ENCODE measurements at regions not wholly inside any gene's neighbourhood (a gene's known extent, or its start where the extent isn't known, plus 50 kb on each side); places are given as distances from the start of the nearest gene placed in this dataset.

DNA sequence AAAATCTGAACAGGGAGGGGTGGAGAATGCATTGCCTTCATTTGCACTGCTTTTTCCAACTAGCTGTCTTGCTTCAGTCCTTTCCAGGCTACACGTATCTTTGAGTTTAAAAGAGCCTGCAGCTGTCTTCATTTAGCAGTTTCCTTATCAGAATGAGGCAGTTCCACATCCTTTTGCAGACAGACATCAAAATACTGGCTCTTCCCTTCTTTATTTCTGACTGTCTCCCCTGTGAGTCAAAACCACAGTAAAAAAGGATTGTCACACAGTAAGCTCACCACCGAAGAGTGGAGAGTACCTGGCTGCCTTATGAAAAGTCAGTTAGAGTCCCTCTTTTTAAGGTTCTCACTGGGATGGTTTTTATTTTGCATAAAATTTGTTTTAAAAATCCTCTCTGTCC is 205.5 kb upstream of the CD96 start:
- no peak overlapping the region for H3K4me2 ChIP-seq (ENCODE audit: insufficient read depth, low read length)
- in situ Hi-C loops (cut with MboI) (no loop called here), intact Hi-C loops (cut with micrococcal nuclease) (no loop called here)
- no peak overlapping the region for H3K4me3 ChIP-seq
- no peaks in the 10 kb centered on the region for H3K9me3 ChIP-seq (replicated peaks; ENCODE audit: control insufficient read depth, insufficient read depth, low read depth, low read length)
- H3K4me1 ChIP-seq (replicated peaks in 1 of 2; ENCODE audit: control insufficient read depth in 2 of 2, insufficient read depth in 2 of 2, low read length in 2 of 2): no peaks in the 10 kb centered on the region
- no peak overlapping the region for H3K27ac ChIP-seq (ENCODE audit: extremely low read depth, low read depth, low read length)
- H3K79me2 ChIP-seq (ENCODE audit: control insufficient read depth, insufficient read depth, low read length): no peaks in the 10 kb centered on the region
- ATAC-seq: no peak
- no peak overlapping the region for H3K9ac ChIP-seq (ENCODE audit: insufficient read depth in 1 of 2, low read depth in 2 of 2, low read length in 2 of 2)
- no TSS peak for BruUV-seq (replicated peaks)
- no peaks in the 10 kb centered on the region for H3K9me1 ChIP-seq (ENCODE audit: control insufficient read depth, insufficient read depth, low read length)
- WGBS (ENCODE audit: insufficient coverage, low coverage, missing lambda C conversion rate): 0% methylated on average over 2 of the region's 2 CpGs
- no peak overlapping the region for H2AFZ ChIP-seq (ENCODE audit: low read depth, low read length)
- ChIA-PET POLR2A (no interaction called here), CTCF (ENCODE audit: low intra/inter-chr PET ratio) (no interaction called here)
- DNase-seq (ENCODE audit: extremely low read depth in 1 of 4, low spot score in 3 of 4): no peak
- no peak for FAIRE-seq
- no peaks in the 10 kb centered on the region for H3K36me3 ChIP-seq (ENCODE audit: control insufficient read depth, insufficient read depth, low read length)
- H4K20me1 ChIP-seq (replicated peaks; ENCODE audit: control insufficient read depth, insufficient read depth, low read length): no peaks in the 10 kb centered on the region
- H3K27me3 ChIP-seq (ENCODE audit: control insufficient read depth in 2 of 2, insufficient read depth in 2 of 2, low read length in 2 of 2): no peaks in the 10 kb centered on the region
- TF ChIP-seq RFX1 (IDR thresholded peaks at IDR 0.05) (no peak), SP2 (IDR thresholded peaks at IDR 0.05; ENCODE audit: extremely low read depth, low read depth, low read length, poor library complexity, severe bottlenecking) (no peak), NONO (IDR thresholded peaks at IDR 0.05; ENCODE audit: low read depth in 2 of 2, low read length in 1 of 2) (no peak), ZNF561 (CRISPR knock-in tag; conservative IDR thresholded peaks at IDR 0.05) (no peak), KLF13 (tag; IDR thresholded peaks at IDR 0.05; ENCODE audit: borderline replicate concordance, low read depth) (no peak), CTBP1 (IDR thresholded peaks at IDR 0.05; ENCODE audit: borderline replicate concordance) (no peak), BCOR (IDR thresholded peaks at IDR 0.05) (no peak), RBM14 (IDR thresholded peaks at IDR 0.05; ENCODE audit: borderline replicate concordance, insufficient read depth, low read depth, low read length) (no peak), POU5F1 (IDR thresholded peaks at IDR 0.05; ENCODE audit: borderline replicate concordance, low read depth, low read length, partially characterized antibody) (no peak), ZBTB17 (CRISPR knock-in tag; IDR thresholded peaks at IDR 0.05) (no peak)
- TF ChIP-seq, protein P1, sequence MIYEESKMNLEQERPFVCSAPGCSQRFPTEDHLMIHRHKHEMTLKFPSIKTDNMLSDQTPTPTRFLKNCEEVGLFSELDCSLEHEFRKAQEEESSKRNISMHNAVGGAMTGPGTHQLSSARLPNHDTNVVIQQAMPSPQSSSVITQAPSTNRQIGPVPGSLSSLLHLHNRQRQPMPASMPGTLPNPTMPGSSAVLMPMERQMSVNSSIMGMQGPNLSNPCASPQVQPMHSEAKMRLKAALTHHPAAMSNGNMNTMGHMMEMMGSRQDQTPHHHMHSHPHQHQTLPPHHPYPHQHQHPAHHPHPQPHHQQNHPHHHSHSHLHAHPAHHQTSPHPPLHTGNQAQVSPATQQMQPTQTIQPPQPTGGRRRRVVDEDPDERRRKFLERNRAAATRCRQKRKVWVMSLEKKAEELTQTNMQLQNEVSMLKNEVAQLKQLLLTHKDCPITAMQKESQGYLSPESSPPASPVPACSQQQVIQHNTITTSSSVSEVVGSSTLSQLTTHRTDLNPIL (CRISPR knock-in tag; IDR thresholded peaks at IDR 0.05): no peak
- TF ChIP-seq, protein P2, sequence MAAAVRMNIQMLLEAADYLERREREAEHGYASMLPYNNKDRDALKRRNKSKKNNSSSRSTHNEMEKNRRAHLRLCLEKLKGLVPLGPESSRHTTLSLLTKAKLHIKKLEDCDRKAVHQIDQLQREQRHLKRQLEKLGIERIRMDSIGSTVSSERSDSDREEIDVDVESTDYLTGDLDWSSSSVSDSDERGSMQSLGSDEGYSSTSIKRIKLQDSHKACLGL (CRISPR knock-in tag; IDR thresholded peaks at IDR 0.05; ENCODE audit: borderline replicate concordance, poor library complexity, severe bottlenecking): no peak
